MM.1S (cell line): ENCODE measurements at regions not wholly inside any gene's neighbourhood (a gene's known extent, or its start where the extent isn't known, plus 50 kb on each side); places are given as distances from the start of the nearest gene placed in this dataset.

Experiments used
- EZH2 ChIP-seq: fragments of 300-600 bp; sonication (generic); optimal IDR thresholded peaks from 2 replicates; pipeline ENCODE3; 2017; ENCODE audit warnings: low read depth, mild to moderate bottlenecking, antibody characterized with exemption, low read length, mixed read lengths
- EZH2phosphoT487 ChIP-seq: fragments of 300-600 bp; sonication (generic); IDR thresholded peaks from 2 replicates; pipeline ENCODE4 v1.6.1; 2018; ENCODE audit warnings: antibody characterized with exemption, low read length
- TF ChIP-seq, protein P1 (sequence below): fragments of 300-600 bp; sonication (generic); IDR thresholded peaks from 2 replicates; pipeline ENCODE4 v1.5.1; 2016; ENCODE audit warnings: antibody characterized with exemption, low read length, mixed read lengths

DNA sequence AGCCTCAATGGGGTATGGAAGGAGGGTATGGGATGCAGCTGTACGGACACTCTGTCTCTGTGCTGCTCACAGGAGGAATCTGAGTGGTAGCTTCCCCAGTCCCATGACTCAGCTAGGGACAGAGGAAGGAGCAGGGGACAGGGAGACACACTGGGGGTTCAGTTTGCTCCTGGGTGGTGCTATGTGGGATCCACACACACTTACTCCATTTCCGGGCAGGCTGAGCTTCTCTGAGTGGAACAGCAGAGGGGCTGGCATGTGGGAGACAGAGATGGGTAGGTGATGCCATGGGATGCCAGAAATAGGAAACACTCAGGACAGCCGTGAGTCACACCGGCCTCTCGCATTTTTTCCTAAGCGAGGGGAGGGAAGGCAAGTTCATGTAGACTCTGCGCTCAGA, 59.2 kb upstream of the KIRREL3 start:
- TF ChIP-seq, protein P1, sequence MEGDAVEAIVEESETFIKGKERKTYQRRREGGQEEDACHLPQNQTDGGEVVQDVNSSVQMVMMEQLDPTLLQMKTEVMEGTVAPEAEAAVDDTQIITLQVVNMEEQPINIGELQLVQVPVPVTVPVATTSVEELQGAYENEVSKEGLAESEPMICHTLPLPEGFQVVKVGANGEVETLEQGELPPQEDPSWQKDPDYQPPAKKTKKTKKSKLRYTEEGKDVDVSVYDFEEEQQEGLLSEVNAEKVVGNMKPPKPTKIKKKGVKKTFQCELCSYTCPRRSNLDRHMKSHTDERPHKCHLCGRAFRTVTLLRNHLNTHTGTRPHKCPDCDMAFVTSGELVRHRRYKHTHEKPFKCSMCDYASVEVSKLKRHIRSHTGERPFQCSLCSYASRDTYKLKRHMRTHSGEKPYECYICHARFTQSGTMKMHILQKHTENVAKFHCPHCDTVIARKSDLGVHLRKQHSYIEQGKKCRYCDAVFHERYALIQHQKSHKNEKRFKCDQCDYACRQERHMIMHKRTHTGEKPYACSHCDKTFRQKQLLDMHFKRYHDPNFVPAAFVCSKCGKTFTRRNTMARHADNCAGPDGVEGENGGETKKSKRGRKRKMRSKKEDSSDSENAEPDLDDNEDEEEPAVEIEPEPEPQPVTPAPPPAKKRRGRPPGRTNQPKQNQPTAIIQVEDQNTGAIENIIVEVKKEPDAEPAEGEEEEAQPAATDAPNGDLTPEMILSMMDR = no peak
- TF ChIP-seq EZH2phosphoT487 = no peak
- TF ChIP-seq EZH2 = no peak
